ENCODE measurements at regions not wholly inside any gene's neighbourhood (a gene's known extent, or its start where the extent isn't known, plus 50 kb on each side); places are given as distances from the start of the nearest gene placed in this dataset.

- Histone ChIP-seq H3K9me3 (ENCODE audit: control insufficient read depth in 4 of 4, low read length in 3 of 4) (no peaks in the 10 kb centered on the region), H3K9ac (ENCODE audit: low read depth in 1 of 2, low read length in 2 of 2) (no peak overlapping the region), H3K36me3 (ENCODE audit: control insufficient read depth in 4 of 4, insufficient read depth in 3 of 4, low read depth in 1 of 4, low read length in 3 of 4) (no peaks in the 10 kb centered on the region), H3K4me1 (ENCODE audit: control insufficient read depth in 4 of 4, insufficient read depth in 4 of 4, low read length in 3 of 4) (no peaks in the 10 kb centered on the region), H3K27me3 (ENCODE audit: control insufficient read depth in 4 of 4, insufficient read depth in 4 of 4, low read length in 3 of 4) (no peaks in the 10 kb centered on the region), H3K4me3 (ENCODE audit: low read depth in 1 of 3, low read length in 3 of 3) (no peak overlapping the region), H3K27ac (ENCODE audit: low read depth in 1 of 2, low read length in 2 of 2) (no peak overlapping the region)
- 70% methylated on average over 1 of the region's 1 CpG for WGBS
- no peak for TF ChIP-seq ZBTB33 (IDR thresholded peaks at IDR 0.05)
- no peak for TF ChIP-seq CTCF (IDR thresholded peaks at IDR 0.05; ENCODE audit: low read depth, low read length, missing input control)
- TF ChIP-seq MAX (IDR thresholded peaks at IDR 0.05) = no peak
- no peak for TF ChIP-seq TAF1 (conservative IDR thresholded peaks at IDR 0.05)
- no peak for TF ChIP-seq HNF4G (IDR thresholded peaks at IDR 0.05)
- no peak for TF ChIP-seq ATF3 (IDR thresholded peaks at IDR 0.05)
- no peak for TF ChIP-seq FOXA2 (IDR thresholded peaks at IDR 0.05)
- TF ChIP-seq GABPA (IDR thresholded peaks at IDR 0.05 in 1 of 2, conservative IDR thresholded peaks at IDR 0.05 in 1 of 2) = no peak
- TF ChIP-seq FOXA1 (IDR thresholded peaks at IDR 0.05) = no peak
- TF ChIP-seq REST (IDR thresholded peaks at IDR 0.05) = no peak
- no peak for TF ChIP-seq JUND (IDR thresholded peaks at IDR 0.05)
- TF ChIP-seq EGR1 (IDR thresholded peaks at IDR 0.05; ENCODE audit: low read depth in 2 of 2) = no peak
- no peak for TF ChIP-seq RXRA (IDR thresholded peaks at IDR 0.05)
- DNase-seq (ENCODE audit: low spot score) = no peak
These were observed 170.1 kb upstream of the SEMA3D start for GRCh38 chr7:85356916-85357315.

- no peaks in the 10 kb centered on the region for H3K4me1 ChIP-seq (ENCODE audit: control insufficient read depth in 4 of 4, insufficient read depth in 4 of 4, low read length in 3 of 4)
- no peaks in the 10 kb centered on the region for H3K36me3 ChIP-seq (ENCODE audit: control insufficient read depth in 4 of 4, insufficient read depth in 3 of 4, low read depth in 1 of 4, low read length in 3 of 4)
- no peak overlapping the region for H3K9ac ChIP-seq (ENCODE audit: low read depth in 1 of 2, low read length in 2 of 2)
- no peaks in the 10 kb centered on the region for H3K27me3 ChIP-seq (ENCODE audit: control insufficient read depth in 4 of 4, insufficient read depth in 4 of 4, low read length in 3 of 4)
- H3K9me3 ChIP-seq (ENCODE audit: control insufficient read depth in 4 of 4, low read length in 3 of 4) = no peaks in the 10 kb centered on the region
- no peak for DNase-seq (ENCODE audit: low spot score)
- no peak overlapping the region for H3K27ac ChIP-seq (ENCODE audit: low read depth in 1 of 2, low read length in 2 of 2)
- no peak overlapping the region for H3K4me3 ChIP-seq (ENCODE audit: low read depth in 1 of 3, low read length in 3 of 3)
- TF ChIP-seq JUND (IDR thresholded peaks at IDR 0.05) (no peak), EGR1 (IDR thresholded peaks at IDR 0.05; ENCODE audit: low read depth in 2 of 2) (no peak), ATF3 (IDR thresholded peaks at IDR 0.05) (no peak), REST (IDR thresholded peaks at IDR 0.05) (no peak), NR2F2 (IDR thresholded peaks at IDR 0.05) (no peak), YY1 (IDR thresholded peaks at IDR 0.05) (no peak), FOXA2 (IDR thresholded peaks at IDR 0.05) (no peak), CTCF (IDR thresholded peaks at IDR 0.05; ENCODE audit: low read depth, low read length, missing input control) (no peak), FOXA1 (IDR thresholded peaks at IDR 0.05) (no peak), TAF1 (conservative IDR thresholded peaks at IDR 0.05) (no peak)
These were observed 156.6 kb upstream of the SEMA3D start for GRCh38 chr7:85343484-85343883.

Data from liver (tissue), 8 donors.